ENCODE measurements at regions not wholly inside any gene's neighbourhood (a gene's known extent, or its start where the extent isn't known, plus 50 kb on each side); places are given as distances from the start of the nearest gene placed in this dataset.

- no peak for DNase-seq (ENCODE audit: low spot score)
Measured at GRCh38 chr2:129771418-129772189, 207.9 kb upstream of the RAB6C start.

- no peak for DNase-seq (ENCODE audit: low spot score)
Measured at GRCh38 chr2:129772190-129772579, 207.3 kb upstream of the RAB6C start.

GRCh38 chr2:129775952-129776653, 203.4 kb upstream of the RAB6C start:
- DNase-seq (ENCODE audit: low spot score) = no peak

GRCh38 chr2:129777146-129777545, 202.3 kb upstream of the RAB6C start:
- DNase-seq (ENCODE audit: low spot score) = no peak

GRCh38 chr2:129777762-129778583, 201.5 kb upstream of the RAB6C start:
- no peak for DNase-seq (ENCODE audit: low spot score)

GRCh38 chr2:129778584-129778877, 200.9 kb upstream of the RAB6C start:
- DNase-seq (ENCODE audit: low spot score) = no peak

GRCh38 chr2:129779783-129780182, 199.7 kb upstream of the RAB6C start:
- DNase-seq (ENCODE audit: low spot score) = no peak

- no peak for DNase-seq (ENCODE audit: low spot score)
Measured at GRCh38 chr2:129780316-129781270, 198.9 kb upstream of the RAB6C start.

GRCh38 chr2:129781749-129782632, 197.5 kb upstream of the RAB6C start:
- DNase-seq (ENCODE audit: low spot score) = no peak

- no peak for DNase-seq (ENCODE audit: low spot score)
Measured at GRCh38 chr2:129782633-129782990, 196.9 kb upstream of the RAB6C start.

- no peak for DNase-seq (ENCODE audit: low spot score)
Measured at GRCh38 chr2:129784486-129784885, 195.0 kb upstream of the RAB6C start.

- no peak for DNase-seq (ENCODE audit: low spot score)
Measured at GRCh38 chr2:129791712-129792111, 187.8 kb upstream of the RAB6C start.

GRCh38 chr2:129793431-129793902, 186.0 kb upstream of the RAB6C start:
- DNase-seq (ENCODE audit: low spot score) = no peak

GRCh38 chr2:129794116-129794515, 185.3 kb upstream of the RAB6C start:
- DNase-seq (ENCODE audit: low spot score) = no peak

- no peak for DNase-seq (ENCODE audit: low spot score)
Measured at GRCh38 chr2:129794540-129794939, 184.9 kb upstream of the RAB6C start.

- DNase-seq (ENCODE audit: low spot score) = no peak
Measured at GRCh38 chr2:129796225-129796624, 183.2 kb upstream of the RAB6C start.

GRCh38 chr2:129796801-129797488, 182.5 kb upstream of the RAB6C start:
- no peak for DNase-seq (ENCODE audit: low spot score)

GRCh38 chr2:129797489-129798300, 181.8 kb upstream of the RAB6C start:
- DNase-seq (ENCODE audit: low spot score) = no peak

GRCh38 chr2:129798301-129798581, 181.2 kb upstream of the RAB6C start:
- DNase-seq (ENCODE audit: low spot score) = no peak

GRCh38 chr2:129798626-129799025, 180.8 kb upstream of the RAB6C start:
- DNase-seq (ENCODE audit: low spot score) = no peak

Data from HuH-7.5 (cell line).